Stimulated activated CD4-positive, alpha-beta T cell treated with anti-CD3 and anti-CD28 coated beads, Interleukin-1b, Interleukin-23, amount 100 ng/mL, for 24 hours (primary cell): ENCODE measurements at regions not wholly inside any gene's neighbourhood (a gene's known extent, or its start where the extent isn't known, plus 50 kb on each side); places are given as distances from the start of the nearest gene placed in this dataset.
"Not testable (repeated sequence)": the region's sequence is repeated elsewhere in the genome, so short reads cannot be mapped to it uniquely, and the experiment has no call there.

Experiments
- DNase-seq, 4 experiments: peaks; one replicate each; pipeline ENCODE4 v3.0.0-alpha.2; 2020; ENCODE audit warnings: low read depth in 4 of 4, low spot score in 1 of 4

- no peak for DNase-seq
Measured at GRCh38 chr6:115456848-115457247, 603.8 kb downstream of the FRK start.

- DNase-seq = no peak
Measured at GRCh38 chr6:115443825-115444478, 616.7 kb downstream of the FRK start.

- no peak for DNase-seq
Measured at GRCh38 chr6:115442323-115442722, 618.4 kb downstream of the FRK start.

GRCh38 chr6:115441651-115442050 lies 619.0 kb downstream of the FRK start:
- no peak for DNase-seq

- DNase-seq = no peak
Measured at GRCh38 chr6:115415378-115415777, 645.3 kb downstream of the FRK start.

- DNase-seq = not testable (repeated sequence)
Measured at GRCh38 chr6:115414916-115415315, 645.8 kb downstream of the FRK start.

- no peak for DNase-seq
Measured at GRCh38 chr6:115411756-115412155, 648.9 kb downstream of the FRK start.

- DNase-seq = no peak
Measured at GRCh38 chr6:115404446-115404845, 656.2 kb downstream of the FRK start.

- DNase-seq = no peak
Measured at GRCh38 chr6:115398607-115399006, 662.1 kb downstream of the FRK start.

- DNase-seq = no peak
Measured at GRCh38 chr6:115396112-115396906, 664.4 kb downstream of the FRK start.

GRCh38 chr6:115393821-115394220 lies 666.9 kb downstream of the FRK start:
- DNase-seq = no peak

- DNase-seq = no peak
Measured at GRCh38 chr6:115370202-115370601, 690.5 kb downstream of the FRK start.

- no peak for DNase-seq
Measured at GRCh38 chr6:115365783-115366182, 694.9 kb downstream of the FRK start.

GRCh38 chr6:115363379-115363778 lies 697.3 kb downstream of the FRK start:
- no peak for DNase-seq

GRCh38 chr6:115362234-115362633 lies 698.5 kb downstream of the FRK start:
- no peak for DNase-seq

- no peak for DNase-seq
Measured at GRCh38 chr6:115360602-115361325, 699.9 kb downstream of the FRK start.

GRCh38 chr6:115358616-115359015 lies 702.1 kb downstream of the FRK start:
- DNase-seq = no peak

GRCh38 chr6:115356371-115356770 lies 704.3 kb downstream of the FRK start:
- DNase-seq = no peak

GRCh38 chr6:115323001-115323400 lies 737.7 kb downstream of the FRK start:
- DNase-seq = no peak

- DNase-seq = no peak
Measured at GRCh38 chr6:115319823-115320222, 740.9 kb downstream of the FRK start.

- no peak for DNase-seq
Measured at GRCh38 chr6:115310156-115310555, 750.5 kb downstream of the FRK start.

GRCh38 chr6:115302731-115303130 lies 758.0 kb downstream of the FRK start:
- no peak for DNase-seq
